H1 (cell line): ENCODE measurements at regions not wholly inside any gene's neighbourhood (a gene's known extent, or its start where the extent isn't known, plus 50 kb on each side); places are given as distances from the start of the nearest gene placed in this dataset.

ENCODE experiments used
- CTCF ChIA-PET: fragments of 300-600 bp; sonication (Branson Sonifier 250); formaldehyde crosslinking; loops from one replicate; lab custom pipeline; 2021; ENCODE audit not compliant: partially characterized antibody; lab: Charles Lee
- POLR2A ChIA-PET: fragments of 300-600 bp; sonication (Branson Sonifier 250); formaldehyde crosslinking; loops from one replicate; lab custom pipeline; 2021; ENCODE audit warnings: inconsistent platforms; ENCODE audit not compliant: partially characterized antibody; lab: Charles Lee
- DNase-seq, 2 experiments: peaks; one replicate each; pipeline versions ENCODE4 v3.0.0 to v3.0.0-alpha.2; 2010 to 2022; ENCODE audit warnings: low spot score in 2 of 2, low read depth in 1 of 2, mixed read lengths in 1 of 2
- FAIRE-seq: peaks from 2 replicates; lab custom pipeline; 2011; peaks lifted over from hg19 to GRCh38; lab: Jason Lieb, UNC
- H2AFZ ChIP-seq: 2 replicates; pipeline ENCODE4 v1.8.1; 2012; ENCODE audit warnings: low read length, inconsistent platforms
- H2AK5ac ChIP-seq: 2 replicates; pipeline ENCODE4 v1.6.1; 2013; ENCODE audit warnings: low read depth, low read length
- H2BK120ac ChIP-seq: replicated peaks from 2 replicates; pipeline ENCODE3; 2013; ENCODE audit warnings: low read depth, low read length, inconsistent platforms
- H2BK12ac ChIP-seq: 2 replicates; pipeline ENCODE4 v1.6.1; 2013; ENCODE audit warnings: low read depth, low read length
- H2BK15ac ChIP-seq: 2 replicates; pipeline ENCODE4 v1.6.1; 2013; ENCODE audit warnings: low read length
- H2BK20ac ChIP-seq: 2 replicates; pipeline ENCODE4 v1.6.1; 2013; ENCODE audit warnings: low read length
- H2BK5ac ChIP-seq: 2 replicates; pipeline ENCODE4 v1.6.1; 2013; ENCODE audit warnings: low read depth, low read length
- H3K14ac ChIP-seq: 2 replicates; pipeline ENCODE4 v1.6.1; 2013; ENCODE audit warnings: inconsistent platforms; ENCODE audit not compliant: insufficient read length
- H3K18ac ChIP-seq: 2 replicates; pipeline ENCODE4 v1.6.1; 2013; ENCODE audit warnings: low read length; ENCODE audit errors: extremely low read depth
- H3K23ac ChIP-seq: 2 replicates; pipeline ENCODE4 v1.6.1; 2013; ENCODE audit warnings: inconsistent platforms; ENCODE audit not compliant: insufficient read length
- H3K23me2 ChIP-seq: 2 replicates; pipeline ENCODE4 v1.6.1; 2013; ENCODE audit warnings: low read depth, low read length
- H3K27ac ChIP-seq: 2 replicates; pipeline ENCODE4 v1.6.1; 2011; ENCODE audit warnings: low read depth, low read length, inconsistent platforms
- H3K27me3 ChIP-seq, 4 experiments: replicated peaks in 1 of 4; 1 replicate in 1 of 4; 2 replicates in 3 of 4; pipeline versions ENCODE4 v1.6.1 to v1.8.1; 2011 to 2013; ENCODE audit warnings: low read length in 3 of 4, mild to moderate bottlenecking in 3 of 4, inconsistent platforms in 2 of 4, mixed read lengths in 2 of 4, moderate library complexity in 1 of 4; ENCODE audit not compliant: control insufficient read depth in 3 of 4, insufficient read depth in 3 of 4; ENCODE audit errors: extremely low read depth in 1 of 4
- H3K36me3 ChIP-seq, 4 experiments: 2 replicates each; pipeline versions ENCODE4 v1.6.1 to v1.8.1; 2011 to 2013; ENCODE audit warnings: mild to moderate bottlenecking in 4 of 4, low read length in 3 of 4, moderate library complexity in 2 of 4, control low read depth in 1 of 4, inconsistent platforms in 1 of 4; ENCODE audit not compliant: insufficient read depth in 4 of 4, control insufficient read depth in 2 of 4
- H3K4ac ChIP-seq: replicated peaks from 2 replicates; pipeline ENCODE3; 2013; ENCODE audit warnings: low read length, low read depth, mixed read lengths, inconsistent platforms; ENCODE audit not compliant: insufficient read length
- H3K4me1 ChIP-seq, 4 experiments: replicated peaks in 1 of 4; 1 replicate in 1 of 4; 2 replicates in 3 of 4; pipeline versions ENCODE4 v1.6.1 to v1.8.1; 2011 to 2013; ENCODE audit warnings: low read length in 3 of 4, inconsistent platforms in 2 of 4, mixed read lengths in 1 of 4; ENCODE audit not compliant: insufficient read depth in 4 of 4, control insufficient read depth in 3 of 4
- H3K4me2 ChIP-seq, 2 experiments: 2 replicates each; pipeline versions ENCODE4 v1.6.1 to v1.8.1; 2011 to 2013; ENCODE audit warnings: low read depth in 2 of 2, low read length in 2 of 2, control low read depth in 1 of 2, inconsistent platforms in 1 of 2, mild to moderate bottlenecking in 1 of 2; ENCODE audit not compliant: insufficient read depth in 1 of 2
- H3K4me3 ChIP-seq, 4 experiments: fragments of 200-600, 300-600 bp in 1 of 4; sonication (generic), shearing (Covaris generic), sonication (Bioruptor Twin) in 1 of 4; 2 replicates each; pipeline versions ENCODE4 v1.5.1 to v1.8.1; 2011 to 2016; ENCODE audit warnings: low read length in 4 of 4, low read depth in 3 of 4, control low read depth in 2 of 4, inconsistent platforms in 2 of 4, mild to moderate bottlenecking in 2 of 4, mixed read lengths in 1 of 4, moderate library complexity in 1 of 4; ENCODE audit not compliant: insufficient read depth in 2 of 4; ENCODE audit errors: extremely low read depth in 1 of 4
- H3K56ac ChIP-seq: replicated peaks from 2 replicates; pipeline ENCODE3; 2013; ENCODE audit warnings: low read depth, mild to moderate bottlenecking, mixed read lengths, low read length, inconsistent platforms; ENCODE audit not compliant: insufficient read length
- H3K79me1 ChIP-seq: 2 replicates; pipeline ENCODE4 v1.6.1; 2013; ENCODE audit warnings: low read depth, low read length, control low read depth
- H3K79me2 ChIP-seq, 2 experiments: 2 replicates each; pipeline versions ENCODE4 v1.6.1 to v1.8.1; 2012 to 2013; ENCODE audit warnings: low read length in 2 of 2, mild to moderate bottlenecking in 2 of 2, inconsistent platforms in 1 of 2; ENCODE audit not compliant: insufficient read depth in 2 of 2, control insufficient read depth in 1 of 2
- H3K9ac ChIP-seq, 4 experiments: replicated peaks in 1 of 4; 1 replicate in 1 of 4; 2 replicates in 3 of 4; pipeline versions ENCODE4 v1.6.1 to v1.8.1; 2011 to 2013; ENCODE audit warnings: low read depth in 3 of 4, low read length in 3 of 4, control low read depth in 2 of 4, mild to moderate bottlenecking in 2 of 4, moderate library complexity in 2 of 4, inconsistent platforms in 1 of 4; ENCODE audit errors: extremely low read depth in 1 of 4
- H3K9me3 ChIP-seq, 2 experiments: 2 replicates each; pipeline versions ENCODE4 v1.6.1 to v1.8.1; 2012 to 2013; ENCODE audit warnings: mild to moderate bottlenecking in 2 of 2, moderate library complexity in 2 of 2, control low read depth in 1 of 2, inconsistent platforms in 1 of 2, low read depth in 1 of 2, low read length in 1 of 2, mixed read lengths in 1 of 2; ENCODE audit not compliant: insufficient read depth in 2 of 2
- H4K20me1 ChIP-seq, 2 experiments: replicated peaks in 1 of 2; 2 replicates each; pipeline versions ENCODE3 to v1.8.1; 2011 to 2013; ENCODE audit warnings: inconsistent platforms in 2 of 2, low read length in 2 of 2, mild to moderate bottlenecking in 1 of 2; ENCODE audit not compliant: insufficient read depth in 2 of 2, control insufficient read depth in 1 of 2
- H4K5ac ChIP-seq: 2 replicates; pipeline ENCODE4 v1.6.1; 2013; ENCODE audit warnings: low read length, low read depth, mixed read lengths, inconsistent platforms; ENCODE audit not compliant: insufficient read length
- H4K8ac ChIP-seq: 2 replicates; pipeline ENCODE4 v1.8.0; 2013; ENCODE audit warnings: mild to moderate bottlenecking, moderate library complexity, low read length, inconsistent platforms; ENCODE audit not compliant: insufficient read depth; ENCODE audit errors: extremely low read depth
- H4K91ac ChIP-seq: replicated peaks from 2 replicates; pipeline ENCODE3; 2013; ENCODE audit warnings: low read length, mixed read lengths, inconsistent platforms; ENCODE audit not compliant: insufficient read length
- CHD2 ChIP-seq: IDR thresholded peaks from 2 replicates; pipeline ENCODE4 v1.6.1; 2012; ENCODE audit warnings: low read length, improper control_type of control experiment
- POLR2A ChIP-seq, 2 experiments: IDR thresholded peaks; 1 replicate in 1 of 2; 2 replicates in 1 of 2; pipeline ENCODE4 v1.6.1; 2011; ENCODE audit warnings: low read depth in 2 of 2, low read length in 2 of 2, mild to moderate bottlenecking in 2 of 2; ENCODE audit errors: control extremely low read depth in 1 of 2
- WGBS, 2 experiments: shearing (Covaris generic) in 1 of 2; methylation state at CpG; one replicate each; pipeline versions ENCODE4 v1.1.6 to v1.1.7; 2013 to 2015; ENCODE audit warnings: low lambda C conversion rate in 2 of 2, mixed read lengths in 2 of 2, inconsistent platforms in 1 of 2, low coverage in 1 of 2, missing lambda C conversion rate in 1 of 2; ENCODE audit not compliant: insufficient replicate concordance in 2 of 2, insufficient coverage in 1 of 2, insufficient read length in 1 of 2; ENCODE audit errors: extremely low coverage in 1 of 2, missing lambda C conversion rate in 1 of 2; 5-methylcytosine and 5-hydroxymethylcytosine counted together

DNA sequence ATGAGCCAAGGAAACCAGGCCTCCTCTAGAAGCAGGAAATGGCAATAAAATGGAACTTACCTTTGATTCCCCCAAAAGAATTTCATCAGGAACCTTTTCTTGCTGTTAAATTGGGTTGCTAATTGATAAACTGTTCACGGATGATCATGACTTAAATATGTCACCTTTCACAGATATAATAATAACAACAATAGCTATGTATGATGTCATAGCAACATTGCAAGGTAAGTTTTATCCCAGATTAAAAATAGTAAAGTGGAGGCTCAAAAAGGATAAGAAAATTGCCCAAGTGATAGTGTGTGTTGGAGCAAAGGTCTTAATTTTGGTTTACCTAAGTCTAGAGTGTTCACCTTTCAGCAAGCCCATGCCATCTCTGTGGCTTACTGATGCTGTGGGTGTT is 357.6 kb upstream of the CELF2 start:
- Histone ChIP-seq H3K27me3 (no peaks in the 10 kb centered on the region), H2BK20ac (no peak overlapping the region), H4K5ac (no peak overlapping the region), H3K4ac (no peak overlapping the region), H3K36me3 (no peaks in the 10 kb centered on the region), H3K4me3 (no peak overlapping the region), H2BK12ac (no peak overlapping the region), H4K8ac (no peak overlapping the region), H3K56ac (no peak overlapping the region), H3K18ac (no peak overlapping the region), H3K14ac (no peak overlapping the region), H3K9ac (no peak overlapping the region), H3K4me2 (no peak overlapping the region), H3K9me3 (no peaks in the 10 kb centered on the region), H3K79me1 (no peaks in the 10 kb centered on the region), H4K20me1 (no peaks in the 10 kb centered on the region), H2BK120ac (no peak overlapping the region), H3K4me1 (no peaks in the 10 kb centered on the region), H2BK15ac (no peak overlapping the region), H4K91ac (no peak overlapping the region), H3K27ac (no peak overlapping the region), H2AK5ac (no peak overlapping the region), H3K79me2 (no peaks in the 10 kb centered on the region), H2BK5ac (no peak overlapping the region), H2AFZ (no peak overlapping the region), H3K23ac (no peak overlapping the region), H3K23me2 (no peaks in the 10 kb centered on the region; the same call in 1 of the 2 replicates)
- POLR2A ChIA-PET = no interaction called here
- DNase-seq (no peak), FAIRE-seq (no peak)
- 81% methylated on average over 1 of the region's 1 CpG; no CpG with 5 or more reads in 1 of the 2 experiments for WGBS, 2 experiments
- CTCF ChIA-PET = interaction anchor here (0.6 kb wide), 1 partner anchor 128 kb away, joined by 3 read pairs; no protein-coding TSS in a partner anchor
- TF ChIP-seq POLR2A (IDR thresholded peaks at IDR 0.05; ENCODE audit: control extremely low read depth in 1 of 2, low read depth in 2 of 2, low read length in 2 of 2) = no peak
- TF ChIP-seq CHD2 = no peak
